HEK293 (cell line): ENCODE measurements at regions not wholly inside any gene's neighbourhood (a gene's known extent, or its start where the extent isn't known, plus 50 kb on each side); places are given as distances from the start of the nearest gene placed in this dataset.

Source experiments
- CTCF ChIA-PET: fragments of 350-600 bp; formaldehyde crosslinking; extraction: SDS; loops from one replicate; lab custom pipeline; 2021; ENCODE audit warnings: antibody characterized with exemption; lab: Yijun Ruan, JAX
- POLR2A ChIA-PET: fragments of 300-600 bp; formaldehyde crosslinking; extraction: SDS; loops from one replicate; lab custom pipeline; 2020; ENCODE audit warnings: antibody characterized with exemption, inconsistent platforms; lab: Yijun Ruan, JAX
- H3K27ac ChIP-seq: fragments of 200-500 bp; sonication (Bioruptor generic); 2 replicates; pipeline ENCODE4 v1.5.1; 2014; ENCODE audit warnings: low read depth, low read length, control low read depth, inconsistent platforms; ENCODE audit errors: extremely low read depth
- H3K36me3 ChIP-seq, 2 experiments: fragments of 200-500 bp in 1 of 2; sonication (Bioruptor generic) in 1 of 2; 1 replicate in 1 of 2; 2 replicates in 1 of 2; pipeline ENCODE4 v1.5.1; 2014 to 2017; ENCODE audit warnings: inconsistent platforms in 2 of 2, low read length in 2 of 2; ENCODE audit not compliant: control insufficient read depth in 2 of 2, insufficient read depth in 1 of 2
- H3K4me1 ChIP-seq: fragments of 200-500 bp; sonication (Bioruptor generic); 2 replicates; pipeline ENCODE4 v1.5.1; 2014; ENCODE audit warnings: mild to moderate bottlenecking, low read length, inconsistent platforms; ENCODE audit not compliant: control insufficient read depth, insufficient read depth
- H3K4me3 ChIP-seq: 2 replicates; pipeline ENCODE4 v1.5.1; 2011; ENCODE audit warnings: low read depth, mild to moderate bottlenecking, control low read depth, low read length, moderate library complexity
- H3K9me3 ChIP-seq: fragments of 200-500 bp; sonication (Bioruptor generic); 2 replicates; pipeline ENCODE4 v1.5.1; 2014; ENCODE audit warnings: low read depth, low read length, inconsistent platforms; ENCODE audit not compliant: control insufficient read depth, insufficient read depth
- BCL6B ChIP-seq: fragments of 450-650 bp; formaldehyde crosslinking; IDR thresholded peaks from 2 replicates; pipeline ENCODE4 v1.5.1; 2017; ENCODE audit warnings: missing biosample characterization, missing genetic modification characterization
- FEZF1 ChIP-seq: fragments of 450-650 bp; formaldehyde crosslinking; IDR thresholded peaks from 2 replicates; pipeline ENCODE4 v1.5.1; 2016; ENCODE audit warnings: missing biosample characterization, missing genetic modification characterization
- PRDM10 ChIP-seq: fragments of 450-650 bp; formaldehyde crosslinking; IDR thresholded peaks from 2 replicates; pipeline ENCODE4 v1.5.1; 2016; ENCODE audit warnings: missing biosample characterization, missing genetic modification characterization
- YY1 ChIP-seq: fragments of 450-650 bp; formaldehyde crosslinking; IDR thresholded peaks from 2 replicates; pipeline ENCODE4 v1.5.1; 2018; ENCODE audit warnings: missing biosample characterization, missing genetic modification characterization
- ZBTB8A ChIP-seq: fragments of 450-650 bp; formaldehyde crosslinking; IDR thresholded peaks from 2 replicates; pipeline ENCODE4 v1.5.1; 2016; ENCODE audit warnings: missing biosample characterization, missing genetic modification characterization
- ZNF10 ChIP-seq: fragments of 450-650 bp; formaldehyde crosslinking; IDR thresholded peaks from 2 replicates; pipeline ENCODE4 v1.5.1; 2017; ENCODE audit warnings: missing biosample characterization, missing genetic modification characterization
- ZNF146 ChIP-seq: fragments of 450-650 bp; formaldehyde crosslinking; IDR thresholded peaks from 2 replicates; pipeline ENCODE4 v1.5.1; 2016; ENCODE audit warnings: missing biosample characterization, missing genetic modification characterization
- ZNF223 ChIP-seq: fragments of 450-650 bp; formaldehyde crosslinking; IDR thresholded peaks from 2 replicates; pipeline ENCODE4 v1.5.1; 2016; ENCODE audit warnings: missing biosample characterization, missing genetic modification characterization
- ZNF239 ChIP-seq: fragments of 450-650 bp; formaldehyde crosslinking; IDR thresholded peaks from 2 replicates; pipeline ENCODE4 v1.5.1; 2016; ENCODE audit warnings: missing biosample characterization, missing genetic modification characterization
- ZNF510 ChIP-seq: fragments of 450-650 bp; formaldehyde crosslinking; IDR thresholded peaks from 2 replicates; pipeline ENCODE4 v1.5.1; 2018; ENCODE audit warnings: mild to moderate bottlenecking, missing genetic modification characterization, missing biosample characterization; ENCODE audit not compliant: insufficient replicate concordance
- ZNF518A ChIP-seq: fragments of 450-650 bp; formaldehyde crosslinking; conservative IDR thresholded peaks from 2 replicates; pipeline ENCODE4 v1.5.1; 2016; ENCODE audit warnings: low read depth, missing biosample characterization, missing genetic modification characterization
- ZNF529 ChIP-seq: fragments of 450-650 bp; formaldehyde crosslinking; IDR thresholded peaks from 2 replicates; pipeline ENCODE4 v1.5.1; 2017; ENCODE audit warnings: missing genetic modification characterization, missing biosample characterization; ENCODE audit not compliant: insufficient replicate concordance
- ZNF571 ChIP-seq: fragments of 450-650 bp; formaldehyde crosslinking; IDR thresholded peaks from 2 replicates; pipeline ENCODE4 v1.5.0; 2017; ENCODE audit warnings: missing biosample characterization, missing genetic modification characterization
- ZNF623 ChIP-seq: fragments of 450-650 bp; formaldehyde crosslinking; IDR thresholded peaks from 2 replicates; pipeline ENCODE4 v1.5.1; 2016; ENCODE audit warnings: missing biosample characterization, missing genetic modification characterization
- ZNF626 ChIP-seq: fragments of 450-650 bp; sonication (Bioruptor Pico); formaldehyde crosslinking; IDR thresholded peaks from 2 replicates; pipeline ENCODE4 v1.5.1; 2018; ENCODE audit warnings: missing biosample characterization, missing genetic modification characterization, inconsistent platforms
- ZNF692 ChIP-seq: fragments of 450-650 bp; formaldehyde crosslinking; IDR thresholded peaks from 2 replicates; pipeline ENCODE4 v1.5.1; 2016; ENCODE audit warnings: missing biosample characterization, missing genetic modification characterization
- ZNF776 ChIP-seq: fragments of 450-650 bp; formaldehyde crosslinking; IDR thresholded peaks from 2 replicates; pipeline ENCODE4 v1.5.0; 2017; ENCODE audit warnings: missing biosample characterization, missing genetic modification characterization, borderline replicate concordance
- ZNF777 ChIP-seq: fragments of 450-650 bp; formaldehyde crosslinking; IDR thresholded peaks from 2 replicates; pipeline ENCODE4 v1.5.1; 2017; ENCODE audit warnings: missing biosample characterization, missing genetic modification characterization, borderline replicate concordance

- Histone ChIP-seq H3K9me3 (no peaks in the 10 kb centered on the region), H3K36me3 (no peaks in the 10 kb centered on the region), H3K27ac (no peak overlapping the region), H3K4me3 (no peak overlapping the region)
- POLR2A ChIA-PET = interaction anchor here (0.7 kb wide), 1 partner anchor 474 kb away, joined by 4 read pairs; no protein-coding TSS in a partner anchor
- TF ChIP-seq ZNF571 (tag by site-specific recombination) (no peak), FEZF1 (tag by site-specific recombination) (no peak), ZNF146 (tag by site-specific recombination) (no peak)
- TF ChIP-seq, all 188 proteins: peak for 0
- no peaks in the 10 kb centered on the region for H3K4me1 ChIP-seq
- CTCF ChIA-PET = no interaction called here
These were observed 64.0 kb upstream of the TRIB2 start for GRCh38 chr2:12652723-12653122.

- H3K27ac ChIP-seq = no peak overlapping the region
- TF ChIP-seq ZNF777 (tag by site-specific recombination) = no peak
- no peak for TF ChIP-seq PRDM10 (tag by site-specific recombination)
- TF ChIP-seq ZNF239 (tag by site-specific recombination) = no peak
- no peak for TF ChIP-seq ZNF510 (tag by site-specific recombination)
- TF ChIP-seq ZBTB8A = no peak
- no peak for TF ChIP-seq ZNF529 (tag by site-specific recombination)
- no peak for TF ChIP-seq YY1
- H3K9me3 ChIP-seq = no peaks in the 10 kb centered on the region
- POLR2A ChIA-PET = no interaction called here
- no peaks in the 10 kb centered on the region for H3K4me1 ChIP-seq
- no peaks in the 10 kb centered on the region for H3K36me3 ChIP-seq
- H3K4me3 ChIP-seq = no peak overlapping the region
- CTCF ChIA-PET = interaction anchor here (0.6 kb wide), 1 partner anchor 13 kb away, joined by 3 read pairs; no protein-coding TSS in a partner anchor
These were observed 59.2 kb upstream of the TRIB2 start for GRCh38 chr2:12657560-12657959.

GRCh38 chr2:12658310-12658945 is 58.3 kb upstream of the TRIB2 start:
- H3K9me3 ChIP-seq = no peaks in the 10 kb centered on the region
- ChIA-PET POLR2A (no interaction called here), CTCF (no interaction called here)
- H3K4me1 ChIP-seq = no peaks in the 10 kb centered on the region
- no peak overlapping the region for H3K4me3 ChIP-seq
- no peaks in the 10 kb centered on the region for H3K36me3 ChIP-seq
- H3K27ac ChIP-seq = no peak overlapping the region
- TF ChIP-seq ZNF776 (tag by site-specific recombination) (no peak), ZNF223 (no peak), ZNF518A (no peak), BCL6B (tag by site-specific recombination) (no peak), ZNF626 (tag by site-specific recombination) (no peak), ZNF623 (tag by site-specific recombination) (no peak), FEZF1 (tag by site-specific recombination) (no peak), ZNF692 (no peak), ZNF10 (tag by site-specific recombination) (no peak)
